ENCODE measurements at regions not wholly inside any gene's neighbourhood (a gene's known extent, or its start where the extent isn't known, plus 50 kb on each side); places are given as distances from the start of the nearest gene placed in this dataset.

GRCh38 chr2:136386046-136386445 lies 268.1 kb upstream of the CXCR4 start:
- intact Hi-C loops (cut with DNase I), result loop anchor here (10.0 kb wide), 1 partner anchor 271 kb away; the partner anchor contains the start of gene CXCR4
- Histone ChIP-seq H3K9me3 (no peaks in the 10 kb centered on the region), H3K4me3 (no peak overlapping the region), H3K4me1 (peaks cover 0 to 14% (median 12%) of the 10 kb centered on the region in 4 donors), H3K27ac (no peak overlapping the region), H3K36me3 (no peaks in the 10 kb centered on the region), H3K27me3 (no peaks in the 10 kb centered on the region)
- DNase-seq, result no peak
- WGBS, 2 donors, result 72 to 77% methylated on average over 3 of the region's 3 CpGs
- TF ChIP-seq, protein P1, sequence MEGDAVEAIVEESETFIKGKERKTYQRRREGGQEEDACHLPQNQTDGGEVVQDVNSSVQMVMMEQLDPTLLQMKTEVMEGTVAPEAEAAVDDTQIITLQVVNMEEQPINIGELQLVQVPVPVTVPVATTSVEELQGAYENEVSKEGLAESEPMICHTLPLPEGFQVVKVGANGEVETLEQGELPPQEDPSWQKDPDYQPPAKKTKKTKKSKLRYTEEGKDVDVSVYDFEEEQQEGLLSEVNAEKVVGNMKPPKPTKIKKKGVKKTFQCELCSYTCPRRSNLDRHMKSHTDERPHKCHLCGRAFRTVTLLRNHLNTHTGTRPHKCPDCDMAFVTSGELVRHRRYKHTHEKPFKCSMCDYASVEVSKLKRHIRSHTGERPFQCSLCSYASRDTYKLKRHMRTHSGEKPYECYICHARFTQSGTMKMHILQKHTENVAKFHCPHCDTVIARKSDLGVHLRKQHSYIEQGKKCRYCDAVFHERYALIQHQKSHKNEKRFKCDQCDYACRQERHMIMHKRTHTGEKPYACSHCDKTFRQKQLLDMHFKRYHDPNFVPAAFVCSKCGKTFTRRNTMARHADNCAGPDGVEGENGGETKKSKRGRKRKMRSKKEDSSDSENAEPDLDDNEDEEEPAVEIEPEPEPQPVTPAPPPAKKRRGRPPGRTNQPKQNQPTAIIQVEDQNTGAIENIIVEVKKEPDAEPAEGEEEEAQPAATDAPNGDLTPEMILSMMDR (IDR thresholded peaks at IDR 0.05), result no peak
- TF ChIP-seq POLR2A (IDR thresholded peaks at IDR 0.05), result no peak
- no peak for TF ChIP-seq POLR2AphosphoS5 (IDR thresholded peaks at IDR 0.05)
- no peak for TF ChIP-seq EP300 (IDR thresholded peaks at IDR 0.05)

DNA sequence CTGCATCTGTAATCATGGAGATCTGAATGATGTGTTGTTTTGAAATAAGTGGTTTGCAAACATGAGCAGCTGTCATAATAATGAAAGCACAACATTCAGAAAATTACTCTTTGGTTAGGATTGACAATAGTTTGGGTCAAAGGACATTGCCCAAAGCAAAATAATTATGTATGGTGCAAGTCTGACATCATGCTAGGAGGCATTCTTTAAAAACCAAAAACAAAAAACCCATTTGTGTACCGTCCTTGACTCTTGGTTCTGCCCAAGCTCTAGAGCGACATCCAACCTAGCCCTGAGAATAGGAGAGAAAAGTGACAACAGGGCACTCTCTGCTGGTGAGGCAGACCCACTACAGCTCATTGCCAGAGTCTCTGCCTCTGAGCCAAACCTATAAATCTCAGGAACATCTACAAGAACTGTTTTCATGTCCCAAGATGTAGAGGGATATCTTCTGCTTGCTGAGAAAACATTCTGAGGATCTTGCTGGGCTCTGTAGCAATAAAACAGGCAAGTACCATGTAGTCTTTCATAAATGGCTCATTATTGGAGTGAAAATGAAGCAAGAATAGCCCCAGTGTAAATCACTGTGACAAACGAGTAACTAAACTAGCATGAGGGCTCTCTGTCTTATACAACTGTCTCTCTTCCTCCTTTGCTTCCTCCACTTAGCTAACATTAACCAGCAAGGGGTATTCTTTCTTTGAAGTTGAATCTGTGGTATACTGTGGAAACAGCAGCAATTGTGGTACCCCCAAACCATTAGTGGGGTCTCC lies 266.8 kb upstream of the CXCR4 start:
- Histone ChIP-seq H3K27ac (peak overlapping the region in 1 of 4 donors; percentile 48), H3K27me3 (no peaks in the 10 kb centered on the region)
- TF ChIP-seq POLR2AphosphoS5 (IDR thresholded peaks at IDR 0.05), result peak; percentile 35 to 88 (median 70)
- TF ChIP-seq, protein P1 (IDR thresholded peaks at IDR 0.05), result peak in 3 of 4 experiments; percentile 27 to 52 (median 28)
- no peak for TF ChIP-seq POLR2A (IDR thresholded peaks at IDR 0.05)
- peak in 1 of 4 donors; percentile 39 for TF ChIP-seq EP300 (IDR thresholded peaks at IDR 0.05)

DNA sequence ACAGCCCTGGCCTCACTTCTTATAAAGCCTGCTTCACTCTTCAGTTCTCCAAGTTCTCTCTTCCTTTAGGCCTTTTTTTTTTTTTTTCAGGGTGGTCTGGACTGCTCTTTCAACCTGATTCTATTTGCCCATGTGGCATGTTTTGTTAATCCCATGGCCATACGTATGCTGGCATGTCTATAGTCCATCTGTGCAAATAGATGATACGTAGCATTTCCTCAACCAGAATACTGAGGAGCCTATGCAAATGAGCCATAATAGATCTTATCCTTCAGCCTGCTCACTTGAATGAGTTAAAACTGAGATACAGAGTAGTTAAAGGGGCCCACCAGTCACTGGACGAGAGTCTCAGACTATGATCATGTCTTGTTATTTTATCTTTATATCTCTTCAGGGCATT lies 265.2 kb upstream of the CXCR4 start:
- intact Hi-C loops (cut with DNase I), result loop anchor here (10.0 kb wide), 1 partner anchor 268 kb away; the partner anchor contains the start of gene CXCR4
- H3K36me3 ChIP-seq, result no peaks in the 10 kb centered on the region
- DNase-seq, result no peak
- no peak overlapping the region for H3K4me3 ChIP-seq
- H3K27ac ChIP-seq, result no peak overlapping the region
- H3K27me3 ChIP-seq, result no peaks in the 10 kb centered on the region
- TF ChIP-seq POLR2AphosphoS5 (IDR thresholded peaks at IDR 0.05), result no peak
- H3K9me3 ChIP-seq, result no peaks in the 10 kb centered on the region
- peaks cover 0 to 14% (median 12%) of the 10 kb centered on the region in 4 donors for H3K4me1 ChIP-seq
- WGBS, 2 donors, result 64 to 73% methylated on average over 3 of the region's 3 CpGs

More for the DNA sequence above, 266.8 kb upstream of the CXCR4 start:
- no peak for DNase-seq
- H3K9me3 ChIP-seq, result no peaks in the 10 kb centered on the region
- H3K4me3 ChIP-seq, result no peak overlapping the region
- WGBS, 2 donors, result 12 to 23% methylated on average over 3 of the region's 3 CpGs
- peaks cover 0 to 14% (median 12%) of the 10 kb centered on the region in 4 donors for H3K4me1 ChIP-seq
- no peaks in the 10 kb centered on the region for H3K36me3 ChIP-seq
- intact Hi-C loops (cut with DNase I), result loop anchor here (10.0 kb wide), 1 partner anchor 270 kb away; the partner anchor contains the start of gene CXCR4

GRCh38 chr2:136381722-136382633 lies 264.0 kb upstream of the CXCR4 start:
- DNase-seq, result no peak
- Histone ChIP-seq H3K36me3 (no peaks in the 10 kb centered on the region), H3K27ac (no peak overlapping the region), H3K4me1 (peaks cover 0 to 14% (median 12%) of the 10 kb centered on the region in 4 donors), H3K4me3 (no peak overlapping the region), H3K9me3 (no peaks in the 10 kb centered on the region), H3K27me3 (no peaks in the 10 kb centered on the region)
- 54 to 69% methylated on average over 14 of the region's 14 CpGs for WGBS, 2 donors
- intact Hi-C loops (cut with DNase I), result loop anchor here (10.0 kb wide), 1 partner anchor 267 kb away; the partner anchor contains the start of gene CXCR4
- no peak for TF ChIP-seq EP300 (IDR thresholded peaks at IDR 0.05)
- no peak for TF ChIP-seq POLR2AphosphoS5 (IDR thresholded peaks at IDR 0.05)
- TF ChIP-seq, protein P1 (IDR thresholded peaks at IDR 0.05), result no peak
- no peak for TF ChIP-seq POLR2A (IDR thresholded peaks at IDR 0.05)
